ENCODE measurements at regions not wholly inside any gene's neighbourhood (a gene's known extent, or its start where the extent isn't known, plus 50 kb on each side); places are given as distances from the start of the nearest gene placed in this dataset.

- no peak overlapping the region for H3K4me3 ChIP-seq (ENCODE audit: low read depth, low read length, poor library complexity, severe bottlenecking)
- no peak for TF ChIP-seq EZH2 (IDR thresholded peaks at IDR 0.05; ENCODE audit: borderline replicate concordance, low read depth, low read length, poor library complexity, severe bottlenecking)
- no peak for TF ChIP-seq CTCF (conservative IDR thresholded peaks at IDR 0.05; ENCODE audit: low read depth, low read length)
- H3K36me3 ChIP-seq (ENCODE audit: insufficient read depth, low read length, poor library complexity, severe bottlenecking): no peaks in the 10 kb centered on the region
- no peaks in the 10 kb centered on the region for H3K27me3 ChIP-seq (replicated peaks; ENCODE audit: insufficient read depth, low read depth, low read length, poor library complexity)
- H3K27ac ChIP-seq (ENCODE audit: low read depth, low read length, poor library complexity, severe bottlenecking): no peak overlapping the region
- CTCF ChIA-PET: no interaction called here
- POLR2A ChIA-PET (ENCODE audit: low non-redundant PET): no interaction called here
- no peaks in the 10 kb centered on the region for H3K9me3 ChIP-seq (ENCODE audit: low read depth, low read length, poor library complexity, severe bottlenecking)
- intact Hi-C loops (cut with micrococcal nuclease; ENCODE audit: unreplicated experiment): no loop called here
- DNase-seq (ENCODE audit: low spot score): no peak
- BruUV-seq (replicated peaks): no TSS peak
- H3K4me1 ChIP-seq (ENCODE audit: insufficient read depth, low read length, poor library complexity, severe bottlenecking): no peaks in the 10 kb centered on the region
Measured at GRCh38 chr2:66070721-66071602, 364.0 kb upstream of the MEIS1 start.

GRCh38 chr2:66069937-66070720, 364.8 kb upstream of the MEIS1 start:
- POLR2A ChIA-PET (ENCODE audit: low non-redundant PET): no interaction called here
- no peak for DNase-seq (ENCODE audit: low spot score)
- Histone ChIP-seq H3K36me3 (ENCODE audit: insufficient read depth, low read length, poor library complexity, severe bottlenecking) (no peaks in the 10 kb centered on the region), H3K27me3 (replicated peaks; ENCODE audit: insufficient read depth, low read depth, low read length, poor library complexity) (no peaks in the 10 kb centered on the region), H3K4me1 (ENCODE audit: insufficient read depth, low read length, poor library complexity, severe bottlenecking) (no peaks in the 10 kb centered on the region), H3K27ac (ENCODE audit: low read depth, low read length, poor library complexity, severe bottlenecking) (no peak overlapping the region), H3K4me3 (ENCODE audit: low read depth, low read length, poor library complexity, severe bottlenecking) (no peak overlapping the region), H3K9me3 (ENCODE audit: low read depth, low read length, poor library complexity, severe bottlenecking) (no peaks in the 10 kb centered on the region)
- intact Hi-C loops (cut with micrococcal nuclease; ENCODE audit: unreplicated experiment): no loop called here
- TF ChIP-seq EZH2 (IDR thresholded peaks at IDR 0.05; ENCODE audit: borderline replicate concordance, low read depth, low read length, poor library complexity, severe bottlenecking) (no peak), CTCF (conservative IDR thresholded peaks at IDR 0.05; ENCODE audit: low read depth, low read length) (no peak)
- BruUV-seq (replicated peaks): no TSS peak
- CTCF ChIA-PET: no interaction called here

GRCh38 chr2:66066032-66066431, 368.9 kb upstream of the MEIS1 start:
- Histone ChIP-seq H3K9me3 (ENCODE audit: low read depth, low read length, poor library complexity, severe bottlenecking) (no peaks in the 10 kb centered on the region), H3K27me3 (replicated peaks; ENCODE audit: insufficient read depth, low read depth, low read length, poor library complexity) (no peaks in the 10 kb centered on the region), H3K36me3 (ENCODE audit: insufficient read depth, low read length, poor library complexity, severe bottlenecking) (no peaks in the 10 kb centered on the region), H3K27ac (ENCODE audit: low read depth, low read length, poor library complexity, severe bottlenecking) (no peak overlapping the region), H3K4me1 (ENCODE audit: insufficient read depth, low read length, poor library complexity, severe bottlenecking) (no peaks in the 10 kb centered on the region), H3K4me3 (ENCODE audit: low read depth, low read length, poor library complexity, severe bottlenecking) (no peak overlapping the region)
- POLR2A ChIA-PET (ENCODE audit: low non-redundant PET): interaction anchor here (0.6 kb wide), 1 partner anchor 1814 kb away, joined by 3 read pairs; no protein-coding TSS in a partner anchor
- no TSS peak for BruUV-seq (replicated peaks)
- DNase-seq (ENCODE audit: low spot score): no peak
- intact Hi-C loops (cut with micrococcal nuclease; ENCODE audit: unreplicated experiment): no loop called here
- TF ChIP-seq EZH2 (IDR thresholded peaks at IDR 0.05; ENCODE audit: borderline replicate concordance, low read depth, low read length, poor library complexity, severe bottlenecking): no peak
- TF ChIP-seq CTCF (conservative IDR thresholded peaks at IDR 0.05; ENCODE audit: low read depth, low read length): no peak
- CTCF ChIA-PET: no interaction called here
